Gastrocnemius medialis (tissue), 4 donors: ENCODE measurements at regions not wholly inside any gene's neighbourhood (a gene's known extent, or its start where the extent isn't known, plus 50 kb on each side); places are given as distances from the start of the nearest gene placed in this dataset.

Source experiments
- CTCF ChIP-seq, 5 experiments: fragments of 450-650 bp in 3 of 5; fragments of 200-600 bp in 2 of 5; sonication (generic) in 2 of 5; IDR thresholded peaks in 4 of 5; conservative IDR thresholded peaks in 1 of 5; 1 replicate in 4 of 5; 2 replicates in 1 of 5; pipeline ENCODE4 v1.5.1; 2016 to 2019; ENCODE audit warnings: antibody characterized with exemption in 5 of 5, mild to moderate bottlenecking in 3 of 5, moderate library complexity in 3 of 5
- POLR2A ChIP-seq, 2 donors: fragments of 450-650 bp; IDR thresholded peaks; one replicate each; pipeline ENCODE4 v1.6.1; 2017; ENCODE audit warnings: antibody characterized with exemption in 2 of 2, mild to moderate bottlenecking in 2 of 2, moderate library complexity in 2 of 2

GRCh38 chr6:167233490-167233889 is 57.6 kb upstream of the UNC93A start:
- TF ChIP-seq CTCF (IDR thresholded peaks at IDR 0.05 in 4 of 5, conservative IDR thresholded peaks at IDR 0.05 in 1 of 5) (no peak), POLR2A (IDR thresholded peaks at IDR 0.05) (no peak)
